ENCODE measurements at regions not wholly inside any gene's neighbourhood (a gene's known extent, or its start where the extent isn't known, plus 50 kb on each side); places are given as distances from the start of the nearest gene placed in this dataset.

- CTCF ChIA-PET, result no interaction called here
- Histone ChIP-seq H3K56ac (ENCODE audit: extremely low read depth, insufficient read depth, low read length) (no peak overlapping the region), H3K18ac (ENCODE audit: low read depth, low read length) (no peak overlapping the region), H2BK120ac (ENCODE audit: low read depth, low read length) (no peak overlapping the region), H3K27me3 (ENCODE audit: control insufficient read depth, insufficient read depth, low read length) (peaks cover 4% of the 10 kb centered on the region; the same call in 1 of the 2 replicates), H3K9me1 (ENCODE audit: insufficient read depth, low read length) (no peaks in the 10 kb centered on the region), H4K91ac (ENCODE audit: insufficient read depth, low read depth, low read length) (no peak overlapping the region), H3K4me1 (ENCODE audit: control insufficient read depth, insufficient read depth, low read length) (no peaks in the 10 kb centered on the region), H4K8ac (ENCODE audit: low read depth in 2 of 2, low read length in 2 of 2) (no peak overlapping the region), H3K23ac (ENCODE audit: low read depth, low read length) (no peak overlapping the region), H4K5ac (ENCODE audit: low read depth, low read length) (no peak overlapping the region), H3K4me2 (ENCODE audit: low read depth, low read length) (no peak overlapping the region), H3K4me3 (ENCODE audit: insufficient read depth, low read depth, low read length) (no peak overlapping the region), H2BK5ac (ENCODE audit: low read depth, low read length, poor library complexity, severe bottlenecking) (no peak overlapping the region), H4K20me1 (ENCODE audit: insufficient read depth, low read length) (no peaks in the 10 kb centered on the region), H2AK9ac (replicated peaks; ENCODE audit: low read depth, low read length, poor library complexity) (no peak overlapping the region), H3K14ac (replicated peaks; ENCODE audit: low read depth, low read length) (no peak overlapping the region), H2BK20ac (ENCODE audit: low read depth, low read length) (no peak overlapping the region), H3K9ac (ENCODE audit: low read depth, low read length) (no peak overlapping the region), H3K36me3 (ENCODE audit: control insufficient read depth, insufficient read depth, low read length) (no peaks in the 10 kb centered on the region), H2BK15ac (ENCODE audit: low read depth, low read length) (no peak overlapping the region), H2AFZ (replicated peaks; ENCODE audit: low read length, poor library complexity) (no peak overlapping the region), H3K27ac (ENCODE audit: insufficient read depth, low read length) (no peak overlapping the region), H3K9me3 (ENCODE audit: control insufficient read depth, insufficient read depth, low read length) (no peaks in the 10 kb centered on the region), H3K4ac (ENCODE audit: low read depth, low read length) (no peak overlapping the region), H2AK5ac (ENCODE audit: low read depth, low read length) (no peak overlapping the region), H3K79me1 (ENCODE audit: low read depth in 1 of 2, low read length in 2 of 2) (no peaks in the 10 kb centered on the region)
- ATAC-seq (ENCODE audit: low read depth), result no peak
- POLR2A ChIA-PET (ENCODE audit: unreplicated experiment), result no interaction called here
- intact Hi-C loops (cut with micrococcal nuclease) (loop anchor here (10.0 kb wide), 1 partner anchor 48 kb away; no protein-coding TSS in a partner anchor), in situ Hi-C loops (cut with MboI; ENCODE audit: low sequenced_read_pairs) (no loop called here), dilution Hi-C loops (cut with HindIII; ENCODE audit: low sequenced_read_pairs, unreplicated experiment) (no loop called here)
- TF ChIP-seq SMC3 (IDR thresholded peaks at IDR 0.05; ENCODE audit: low read depth, low read length) (no peak), MXI1 (IDR thresholded peaks at IDR 0.05; ENCODE audit: borderline replicate concordance, low read depth, low read length) (no peak), MAFK (IDR thresholded peaks at IDR 0.05; ENCODE audit: low read depth, low read length) (no peak), RFX5 (IDR thresholded peaks at IDR 0.05; ENCODE audit: low read depth, low read length) (no peak), USF2 (IDR thresholded peaks at IDR 0.05; ENCODE audit: low read depth, low read length) (no peak), CHD1 (IDR thresholded peaks at IDR 0.05; ENCODE audit: low read depth, low read length) (no peak), FOS (IDR thresholded peaks at IDR 0.05; ENCODE audit: low read depth, low read length) (no peak), MAZ (IDR thresholded peaks at IDR 0.05; ENCODE audit: borderline replicate concordance, low read depth, low read length) (no peak), POLR2A (IDR thresholded peaks at IDR 0.05; ENCODE audit: low read depth, low read length) (no peak), BHLHE40 (IDR thresholded peaks at IDR 0.05; ENCODE audit: low read depth, low read length) (no peak), ELK1 (IDR thresholded peaks at IDR 0.05; ENCODE audit: borderline replicate concordance, low read depth, low read length) (no peak)
- no peak for DNase-seq
- no TSS peak for BruUV-seq (replicated peaks)
Measured at GRCh38 chr9:20216438-20216837, 405.9 kb downstream of the MLLT3 start.
